A549 (cell line): ENCODE measurements at regions not wholly inside any gene's neighbourhood (a gene's known extent, or its start where the extent isn't known, plus 50 kb on each side); places are given as distances from the start of the nearest gene placed in this dataset.

ENCODE experiments used
- ATAC-seq, 2 experiments: fragments of 200-7000 bp in 1 of 2; fragments of >200 bp in 1 of 2; cut with Nextera tagmentation in 1 of 2; cut with Tn5 transposase in 1 of 2; 3 replicates each; pipeline versions ENCODE4 v1.8.0 to v1.9.1; 2018 to 2020; ENCODE audit warnings: mild to moderate bottlenecking in 1 of 2, moderate library complexity in 1 of 2
- CTCF ChIA-PET: fragments of 300-600 bp; sonication (Branson Sonifier 250); formaldehyde crosslinking; extraction: SDS; loops from one replicate; lab custom pipeline; 2021; ENCODE audit warnings: antibody characterized with exemption, inconsistent platforms; lab: Yijun Ruan, JAX
- POLR2A ChIA-PET: fragments of 350-600 bp; formaldehyde crosslinking; extraction: SDS; loops from one replicate; lab custom pipeline; 2021; ENCODE audit warnings: antibody characterized with exemption, inconsistent platforms; lab: Yijun Ruan, JAX
- DNase-seq, 2 experiments: peaks; one replicate each; pipeline versions ENCODE4 v3.0.0 to v3.0.0-alpha.2; 2011 to 2016; ENCODE audit warnings: low read depth in 1 of 2, low spot score in 1 of 2
- FAIRE-seq: peaks from 2 replicates; lab custom pipeline; 2011; peaks lifted over from hg19 to GRCh38; lab: Jason Lieb, UNC
- H3K27ac ChIP-seq, 2 experiments: fragments of >200 bp; sonication (Bioruptor Twin); formaldehyde crosslinking; 3 replicates each; pipeline ENCODE4 v1.5.1; 2016 to 2017
- H3K4me1 ChIP-seq: fragments of >200 bp; sonication (Bioruptor Twin); formaldehyde crosslinking; 3 replicates; pipeline ENCODE4 v1.6.1; 2016
- H3K4me2 ChIP-seq: fragments of >200 bp; sonication (Bioruptor Twin); formaldehyde crosslinking; 3 replicates; pipeline ENCODE4 v1.6.1; 2016
- H3K4me3 ChIP-seq: fragments of >200 bp; sonication (Bioruptor Twin); formaldehyde crosslinking; 3 replicates; pipeline ENCODE4 v1.5.1; 2016
- H3K9me3 ChIP-seq: fragments of >200 bp; sonication (Bioruptor Twin); formaldehyde crosslinking; 3 replicates; pipeline ENCODE4 v1.6.1; 2016
- BCL3 ChIP-seq: fragments of >200 bp; sonication (Bioruptor Twin); formaldehyde crosslinking; IDR thresholded peaks from 3 replicates; pipeline ENCODE4 v1.6.1; 2016
- BHLHE40 ChIP-seq: IDR thresholded peaks from 2 replicates; pipeline ENCODE4 v1.6.1; 2012; ENCODE audit warnings: low read depth, low read length, inconsistent platforms
- CBX2 ChIP-seq: fragments of 200-600 bp; sonication (generic); IDR thresholded peaks from 2 replicates; pipeline ENCODE4 v1.6.1; 2016; ENCODE audit warnings: low read depth, mild to moderate bottlenecking, borderline replicate concordance
- EHMT2 ChIP-seq: fragments of 200-600 bp; sonication (generic); IDR thresholded peaks from 2 replicates; pipeline ENCODE4 v1.6.1; 2016; ENCODE audit warnings: antibody characterized with exemption, low read depth, mild to moderate bottlenecking, moderate library complexity
- ELK1 ChIP-seq: fragments of 150-350 bp; IDR thresholded peaks from 2 replicates; pipeline ENCODE4 v1.6.1; 2014; ENCODE audit warnings: low read depth, mild to moderate bottlenecking, low read length
- EP300 ChIP-seq, 2 experiments: fragments of >200 bp; sonication (Bioruptor Twin); formaldehyde crosslinking; IDR thresholded peaks; 2 replicates in 1 of 2; 3 replicates in 1 of 2; pipeline ENCODE4 v1.6.1; 2016 to 2017
- FOSB ChIP-seq: fragments of 250-450 bp; sonication (Bioruptor Pico); IDR thresholded peaks from 2 replicates; pipeline ENCODE4 v1.5.0; 2020; ENCODE audit warnings: mild to moderate bottlenecking, moderate library complexity
- FOXS1 ChIP-seq: fragments of 250-450 bp; sonication (Bioruptor Pico); IDR thresholded peaks from 2 replicates; pipeline ENCODE4 v1.5.0; 2020; ENCODE audit warnings: mild to moderate bottlenecking, moderate library complexity
- GATA3 ChIP-seq: IDR thresholded peaks from 2 replicates; pipeline ENCODE4 v1.6.1; 2012; ENCODE audit warnings: borderline replicate concordance
- HDAC2 ChIP-seq: fragments of 200-600 bp; sonication (generic); IDR thresholded peaks from 2 replicates; pipeline ENCODE4 v1.6.1; 2016
- HES2 ChIP-seq: fragments of >200 bp; sonication (Bioruptor Twin); formaldehyde crosslinking; IDR thresholded peaks from 2 replicates; pipeline ENCODE4 v1.6.1; 2016
- HEYL ChIP-seq: fragments of 250-450 bp; sonication (Bioruptor Pico); IDR thresholded peaks from 2 replicates; pipeline ENCODE4 v1.8.0; 2021; ENCODE audit warnings: mild to moderate bottlenecking, moderate library complexity
- HOXA7 ChIP-seq: fragments of 250-450 bp; sonication (Bioruptor Pico); IDR thresholded peaks from 2 replicates; pipeline ENCODE4 v1.5.0; 2020; ENCODE audit warnings: mild to moderate bottlenecking, moderate library complexity
- HOXB13 ChIP-seq: fragments of 250-450 bp; sonication (Bioruptor Pico); IDR thresholded peaks from 2 replicates; pipeline ENCODE4 v1.5.0; 2020; ENCODE audit warnings: low read depth, mild to moderate bottlenecking, moderate library complexity
- HOXB5 ChIP-seq: fragments of 250-450 bp; sonication (Bioruptor Pico); IDR thresholded peaks from 2 replicates; pipeline ENCODE4 v1.5.0; 2020; ENCODE audit warnings: mild to moderate bottlenecking, moderate library complexity
- JUN ChIP-seq, 2 experiments: fragments of >200 bp; sonication (Bioruptor Twin); formaldehyde crosslinking; IDR thresholded peaks; 2 replicates in 1 of 2; 3 replicates in 1 of 2; pipeline ENCODE4 v1.6.1; 2016 to 2017
- JUNB ChIP-seq: fragments of >200 bp; sonication (Bioruptor Twin); formaldehyde crosslinking; IDR thresholded peaks from 2 replicates; pipeline ENCODE4 v1.6.1; 2016
- KDM1A ChIP-seq: fragments of 200-600 bp; sonication (generic); IDR thresholded peaks from 2 replicates; pipeline ENCODE4 v1.6.1; 2016; ENCODE audit warnings: low read depth, mild to moderate bottlenecking
- MYC ChIP-seq: IDR thresholded peaks from 2 replicates; pipeline ENCODE4 v1.6.1; 2012; ENCODE audit warnings: mild to moderate bottlenecking, inconsistent platforms, low read length, improper control_type of control experiment, borderline replicate concordance
- NFE2L2 ChIP-seq: fragments of 150-350 bp; conservative IDR thresholded peaks from 2 replicates; pipeline ENCODE4 v1.6.1; 2014; ENCODE audit warnings: low read length
- NPAS2 ChIP-seq: fragments of 250-450 bp; sonication (Bioruptor Pico); IDR thresholded peaks from 2 replicates; pipeline ENCODE4 v1.8.0; 2022; ENCODE audit warnings: mild to moderate bottlenecking, moderate library complexity, borderline replicate concordance
- PBX3 ChIP-seq: IDR thresholded peaks from 2 replicates; pipeline ENCODE4 v1.6.1; 2012
- RCOR1 ChIP-seq: fragments of 150-350 bp; IDR thresholded peaks from 2 replicates; pipeline ENCODE4 v1.6.1; 2014; ENCODE audit warnings: antibody characterized with exemption, low read length, low read depth
- RNF2 ChIP-seq: fragments of 200-600 bp; sonication (generic); IDR thresholded peaks from 2 replicates; pipeline ENCODE4 v1.6.1; 2016; ENCODE audit warnings: low read depth, mild to moderate bottlenecking, antibody characterized with exemption, moderate library complexity, borderline replicate concordance
- SMC3 ChIP-seq: fragments of >200 bp; sonication (Bioruptor Twin); formaldehyde crosslinking; IDR thresholded peaks from 3 replicates; pipeline ENCODE4 v1.6.1; 2018; ENCODE audit warnings: inconsistent platforms
- TP53 ChIP-seq: fragments of 250-450 bp; sonication (Bioruptor Pico); IDR thresholded peaks from 2 replicates; pipeline ENCODE4 v1.5.0; 2021; ENCODE audit warnings: mild to moderate bottlenecking, moderate library complexity
- ZFP36 ChIP-seq: fragments of 450-650 bp; IDR thresholded peaks from 2 replicates; pipeline ENCODE4 v1.6.1; 2014; ENCODE audit warnings: borderline replicate concordance; ENCODE audit not compliant: partially characterized antibody
- ZNF302 ChIP-seq: fragments of 250-450 bp; sonication (Bioruptor Pico); IDR thresholded peaks from 2 replicates; pipeline ENCODE4 v1.9.0; 2021; ENCODE audit warnings: inconsistent platforms, mild to moderate bottlenecking, moderate library complexity
- WGBS: methylation state at CpG from one replicate; pipeline ENCODE4 v1.1.6; 2017; ENCODE audit errors: missing lambda C conversion rate; 5-methylcytosine and 5-hydroxymethylcytosine counted together

- FAIRE-seq, result no peak
- TF ChIP-seq FOSB (CRISPR knock-in tag), result no peak
- no peak for TF ChIP-seq NPAS2 (CRISPR knock-in tag)
- TF ChIP-seq KDM1A, result no peak
- no peak for TF ChIP-seq TP53 (CRISPR knock-in tag)
- TF ChIP-seq HDAC2, result no peak
- TF ChIP-seq RCOR1, result no peak
- no peak for TF ChIP-seq JUNB
- TF ChIP-seq GATA3, result no peak
- TF ChIP-seq EHMT2, result no peak
- TF ChIP-seq BCL3, result no peak
- TF ChIP-seq MYC, result no peak
- TF ChIP-seq ELK1, result no peak
- no peak for TF ChIP-seq PBX3
- TF ChIP-seq HOXA7 (CRISPR knock-in tag), result no peak
- no peak for TF ChIP-seq HOXB5 (CRISPR knock-in tag)
- no peak for TF ChIP-seq HES2
- CTCF ChIA-PET, result no interaction called here
Measured at GRCh38 chr7:16207321-16207720, 214.0 kb downstream of the CRPPA start.

GRCh38 chr7:16205466-16205865 lies 215.9 kb downstream of the CRPPA start:
- ChIA-PET POLR2A (no interaction called here), CTCF (interaction anchor here (0.8 kb wide), 1 partner anchor 24 kb away, joined by 3 read pairs; no protein-coding TSS in a partner anchor)
- no peak overlapping the region for H3K27ac ChIP-seq
- no peak for ATAC-seq
- no peak overlapping the region for H3K4me3 ChIP-seq
- WGBS, result 35% methylated on average over 2 of the region's 2 CpGs
- H3K9me3 ChIP-seq, result no peaks in the 10 kb centered on the region
- no peak for FAIRE-seq
- H3K4me1 ChIP-seq, result no peaks in the 10 kb centered on the region
- no peak for DNase-seq
- H3K4me2 ChIP-seq, result no peak overlapping the region
- TF ChIP-seq FOXS1 (CRISPR knock-in tag), result no peak
- TF ChIP-seq ZFP36, result no peak
- no peak for TF ChIP-seq GATA3
- TF ChIP-seq JUNB, result no peak
- TF ChIP-seq TP53 (CRISPR knock-in tag), result no peak
- TF ChIP-seq, all 56 proteins: peak for 0

More at GRCh38 chr7:16207321-16207720, 214.0 kb downstream of the CRPPA start:
- ATAC-seq (no peak), DNase-seq (no peak)
- POLR2A ChIA-PET, result no interaction called here
- 28% methylated on average over 2 of the region's 2 CpGs for WGBS
- H3K4me3 ChIP-seq, result no peak overlapping the region
- no peak overlapping the region for H3K4me2 ChIP-seq
- H3K4me1 ChIP-seq, result no peaks in the 10 kb centered on the region
- H3K27ac ChIP-seq, result no peak overlapping the region
- H3K9me3 ChIP-seq, result no peaks in the 10 kb centered on the region

GRCh38 chr7:16204953-16205352 lies 216.4 kb downstream of the CRPPA start:
- Histone ChIP-seq H3K27ac (no peak overlapping the region), H3K4me2 (no peak overlapping the region), H3K9me3 (no peaks in the 10 kb centered on the region), H3K4me3 (no peak overlapping the region), H3K4me1 (no peaks in the 10 kb centered on the region)
- CTCF ChIA-PET, result interaction anchor here (0.8 kb wide), 1 partner anchor 25 kb away, joined by 3 read pairs; no protein-coding TSS in a partner anchor
- no peak for FAIRE-seq
- no peak for DNase-seq
- 9% methylated on average over 2 of the region's 2 CpGs for WGBS
- no peak for ATAC-seq
- TF ChIP-seq NFE2L2, result no peak
- no peak for TF ChIP-seq HES2
- TF ChIP-seq BHLHE40, result no peak
- no peak for TF ChIP-seq HOXB13 (CRISPR knock-in tag)
- no peak for TF ChIP-seq HEYL
- TF ChIP-seq SMC3, result no peak
- no peak for TF ChIP-seq RCOR1
- no peak for TF ChIP-seq ZNF302 (CRISPR knock-in tag)
- no peak for TF ChIP-seq JUN (IDR thresholded peaks at IDR 0.05)
- TF ChIP-seq RNF2, result no peak
- TF ChIP-seq KDM1A, result no peak
- no peak for TF ChIP-seq EP300 (IDR thresholded peaks at IDR 0.05)
- TF ChIP-seq CBX2, result no peak
- POLR2A ChIA-PET, result no interaction called here
